Epithelial cell of prostate (primary cell): ENCODE measurements at regions not wholly inside any gene's neighbourhood (a gene's known extent, or its start where the extent isn't known, plus 50 kb on each side); places are given as distances from the start of the nearest gene placed in this dataset.
"Not testable (repeated sequence)": the region's sequence is repeated elsewhere in the genome, so short reads cannot be mapped to it uniquely, and the experiment has no call there.

Experiments used
- DNase-seq: peaks from one replicate; pipeline ENCODE4 v3.0.0-alpha.2; 2011; ENCODE audit warnings: low read depth, low spot score
- H3K27ac ChIP-seq: fragments of 450-650 bp; 2 replicates; pipeline ENCODE4 v1.5.1; 2017; ENCODE audit warnings: mild to moderate bottlenecking

- DNase-seq = no peak
- peak overlapping the region; percentile 9 for H3K27ac ChIP-seq
Observed at GRCh38 chr20:6663751-6664388, 103.6 kb upstream of the BMP2 start.

GRCh38 chr20:6663104-6663503, 104.4 kb upstream of the BMP2 start:
- no peak overlapping the region for H3K27ac ChIP-seq
- no peak for DNase-seq

GRCh38 chr20:6662309-6662708, 105.2 kb upstream of the BMP2 start:
- no peak overlapping the region for H3K27ac ChIP-seq

GRCh38 chr20:6660441-6660840, 107.0 kb upstream of the BMP2 start:
- peak overlapping the region; percentile 82 for H3K27ac ChIP-seq
- peak; percentile 74 for DNase-seq

More at GRCh38 chr20:6662309-6662708, 105.2 kb upstream of the BMP2 start:
- no peak for DNase-seq

- not testable (repeated sequence) for DNase-seq, H3K27ac ChIP-seq
Observed at GRCh38 chr20:6658909-6659308, 108.6 kb upstream of the BMP2 start.

GRCh38 chr20:6657904-6658303, 109.6 kb upstream of the BMP2 start:
- H3K27ac ChIP-seq = no peak overlapping the region
- DNase-seq = no peak

GRCh38 chr20:6657111-6657510, 110.4 kb upstream of the BMP2 start:
- DNase-seq = no peak
- no peak overlapping the region for H3K27ac ChIP-seq

GRCh38 chr20:6654513-6655252, 112.8 kb upstream of the BMP2 start:
- DNase-seq = peak; percentile 93
- peak overlapping the region; percentile 87 for H3K27ac ChIP-seq

- peak overlapping the region; percentile 43 for H3K27ac ChIP-seq
- no peak for DNase-seq
Observed at GRCh38 chr20:6651561-6651960, 115.9 kb upstream of the BMP2 start.

- peak overlapping the region; percentile 43 for H3K27ac ChIP-seq
- peak; percentile 80 for DNase-seq
Observed at GRCh38 chr20:6651016-6651415, 116.5 kb upstream of the BMP2 start.

GRCh38 chr20:6646021-6646636, 121.4 kb upstream of the BMP2 start:
- H3K27ac ChIP-seq = no peak overlapping the region
- DNase-seq = no peak

- no peak for DNase-seq
- H3K27ac ChIP-seq = no peak overlapping the region
Observed at GRCh38 chr20:6644813-6645628, 122.5 kb upstream of the BMP2 start.

GRCh38 chr20:6641012-6641411, 126.5 kb upstream of the BMP2 start:
- no peak overlapping the region for H3K27ac ChIP-seq
- no peak for DNase-seq

GRCh38 chr20:6637160-6637579, 130.3 kb upstream of the BMP2 start:
- DNase-seq = no peak
- H3K27ac ChIP-seq = peak overlapping the region; percentile 57

GRCh38 chr20:6636209-6637159, 131.0 kb upstream of the BMP2 start:
- peak overlapping the region; percentile 57 for H3K27ac ChIP-seq
- peak; percentile 39 for DNase-seq

GRCh38 chr20:6635034-6635736, 132.3 kb upstream of the BMP2 start:
- no peak for DNase-seq
- no peak overlapping the region for H3K27ac ChIP-seq

- DNase-seq = no peak
- no peak overlapping the region for H3K27ac ChIP-seq
Observed at GRCh38 chr20:6632187-6632586, 135.3 kb upstream of the BMP2 start.

GRCh38 chr20:6630514-6630913, 137.0 kb upstream of the BMP2 start:
- no peak overlapping the region for H3K27ac ChIP-seq
- no peak for DNase-seq

GRCh38 chr20:6629564-6629963, 137.9 kb upstream of the BMP2 start:
- DNase-seq = no peak
- no peak overlapping the region for H3K27ac ChIP-seq
